ENCODE measurements at regions not wholly inside any gene's neighbourhood (a gene's known extent, or its start where the extent isn't known, plus 50 kb on each side); places are given as distances from the start of the nearest gene placed in this dataset.

- no peaks in the 10 kb centered on the region for H3K9me3 ChIP-seq
- intact Hi-C loops (cut with DNase I), result no loop called here
- H3K4me1 ChIP-seq, result no peaks in the 10 kb centered on the region
- H3K36me3 ChIP-seq, result no peaks in the 10 kb centered on the region
- no peak overlapping the region for H3K27ac ChIP-seq
- no peaks in the 10 kb centered on the region for H3K27me3 ChIP-seq
- no peak for DNase-seq
- WGBS, 2 donors, result 39 to 43% methylated on average over 2 of the region's 2 CpGs
- H3K4me3 ChIP-seq, result no peak overlapping the region
- TF ChIP-seq CTCF (IDR thresholded peaks at IDR 0.05), result no peak
- TF ChIP-seq POLR2A (IDR thresholded peaks at IDR 0.05), result no peak
Observed at GRCh38 chr11:42631220-42631843, 680.5 kb upstream of the API5 start.

- H3K27ac ChIP-seq, result no peak overlapping the region
- no peak overlapping the region for H3K4me3 ChIP-seq
- H3K9me3 ChIP-seq, result no peaks in the 10 kb centered on the region
- no peaks in the 10 kb centered on the region for H3K4me1 ChIP-seq
- TF ChIP-seq POLR2A (IDR thresholded peaks at IDR 0.05) (no peak), CTCF (IDR thresholded peaks at IDR 0.05) (no peak)
- H3K27me3 ChIP-seq, result no peaks in the 10 kb centered on the region
- no peak for DNase-seq
- 13 to 39% methylated on average over 1 of the region's 1 CpG for WGBS, 2 donors
- intact Hi-C loops (cut with DNase I), result no loop called here
- no peaks in the 10 kb centered on the region for H3K36me3 ChIP-seq
Observed at GRCh38 chr11:42646959-42647358, 664.8 kb upstream of the API5 start.

GRCh38 chr11:42647993-42648392 is 663.8 kb upstream of the API5 start:
- intact Hi-C loops (cut with DNase I), result no loop called here
- no peaks in the 10 kb centered on the region for H3K36me3 ChIP-seq
- H3K9me3 ChIP-seq, result no peaks in the 10 kb centered on the region
- TF ChIP-seq CTCF (IDR thresholded peaks at IDR 0.05), result no peak
- TF ChIP-seq POLR2A (IDR thresholded peaks at IDR 0.05), result no peak
- no peaks in the 10 kb centered on the region for H3K4me1 ChIP-seq
- DNase-seq, result no peak
- H3K27me3 ChIP-seq, result no peaks in the 10 kb centered on the region
- 67 to 75% methylated on average over 3 of the region's 3 CpGs for WGBS, 2 donors
- H3K4me3 ChIP-seq, result no peak overlapping the region
- H3K27ac ChIP-seq, result no peak overlapping the region

- Histone ChIP-seq H3K4me3 (no peak overlapping the region), H3K27me3 (no peaks in the 10 kb centered on the region), H3K9me3 (no peaks in the 10 kb centered on the region), H3K27ac (no peak overlapping the region), H3K36me3 (no peaks in the 10 kb centered on the region), H3K4me1 (no peaks in the 10 kb centered on the region)
- TF ChIP-seq POLR2A (IDR thresholded peaks at IDR 0.05), result no peak
- no peak for DNase-seq
- intact Hi-C loops (cut with DNase I), result no loop called here
Observed at GRCh38 chr11:42651621-42652020, 660.2 kb upstream of the API5 start.

GRCh38 chr11:42657169-42657568 is 654.6 kb upstream of the API5 start:
- no peaks in the 10 kb centered on the region for H3K9me3 ChIP-seq
- no peak for TF ChIP-seq POLR2A (IDR thresholded peaks at IDR 0.05)
- no peak for TF ChIP-seq CTCF (IDR thresholded peaks at IDR 0.05)
- H3K27me3 ChIP-seq, result no peaks in the 10 kb centered on the region
- no peaks in the 10 kb centered on the region for H3K36me3 ChIP-seq
- WGBS, 2 donors, result 40 to 57% methylated on average over 2 to 3 of the region's 3 CpGs
- intact Hi-C loops (cut with DNase I), result no loop called here
- no peak overlapping the region for H3K4me3 ChIP-seq
- no peak for DNase-seq
- H3K27ac ChIP-seq, result no peak overlapping the region
- no peaks in the 10 kb centered on the region for H3K4me1 ChIP-seq

GRCh38 chr11:42661942-42662341 is 649.9 kb upstream of the API5 start:
- Histone ChIP-seq H3K4me1 (no peaks in the 10 kb centered on the region), H3K9me3 (no peaks in the 10 kb centered on the region), H3K4me3 (no peak overlapping the region), H3K36me3 (no peaks in the 10 kb centered on the region), H3K27ac (no peak overlapping the region), H3K27me3 (no peaks in the 10 kb centered on the region)
- intact Hi-C loops (cut with DNase I), result no loop called here
- no peak for TF ChIP-seq POLR2A (IDR thresholded peaks at IDR 0.05)
- no peak for DNase-seq
- 23 to 57% methylated on average over 2 of the region's 2 CpGs for WGBS, 2 donors

Measured in esophagus squamous epithelium (tissue), 5 donors.